Uterus (tissue), 2 donors: ENCODE measurements at regions not wholly inside any gene's neighbourhood (a gene's known extent, or its start where the extent isn't known, plus 50 kb on each side); places are given as distances from the start of the nearest gene placed in this dataset.

Experiments used
- POLR2A ChIP-seq, 2 donors: fragments of 450-650 bp; IDR thresholded peaks; one replicate each; pipeline ENCODE4 v1.6.1; 2016; ENCODE audit warnings: antibody characterized with exemption in 2 of 2, mild to moderate bottlenecking in 1 of 2, moderate library complexity in 1 of 2
- TF ChIP-seq, protein P1 (sequence below), 4 experiments: fragments of 200-600 bp in 2 of 4; fragments of 450-650 bp in 2 of 4; sonication (generic) in 2 of 4; IDR thresholded peaks; one replicate each; pipeline ENCODE4 v1.5.1; 2016 to 2019; ENCODE audit warnings: antibody characterized with exemption in 4 of 4, mild to moderate bottlenecking in 2 of 4, moderate library complexity in 1 of 4

DNA sequence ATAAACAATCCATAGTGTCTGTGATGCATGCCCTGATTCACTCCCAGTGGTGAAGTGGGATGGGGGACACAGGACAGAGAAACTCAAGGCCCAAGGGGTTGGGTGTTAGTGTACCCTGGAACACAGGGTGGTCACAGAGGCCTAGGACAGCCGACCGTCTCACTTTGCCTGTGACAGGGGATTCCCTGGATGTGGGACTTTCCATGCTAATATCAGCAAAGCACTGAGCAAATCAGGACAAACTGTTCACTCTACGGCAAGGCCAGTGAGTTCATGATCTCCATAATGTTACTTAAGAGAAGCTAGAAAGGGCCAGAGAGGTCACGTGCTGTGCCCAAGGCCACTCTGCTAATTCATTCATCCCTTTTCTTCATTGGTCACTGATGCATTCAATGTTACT, 158.7 kb upstream of the RBPJ start:
- TF ChIP-seq, protein P1, sequence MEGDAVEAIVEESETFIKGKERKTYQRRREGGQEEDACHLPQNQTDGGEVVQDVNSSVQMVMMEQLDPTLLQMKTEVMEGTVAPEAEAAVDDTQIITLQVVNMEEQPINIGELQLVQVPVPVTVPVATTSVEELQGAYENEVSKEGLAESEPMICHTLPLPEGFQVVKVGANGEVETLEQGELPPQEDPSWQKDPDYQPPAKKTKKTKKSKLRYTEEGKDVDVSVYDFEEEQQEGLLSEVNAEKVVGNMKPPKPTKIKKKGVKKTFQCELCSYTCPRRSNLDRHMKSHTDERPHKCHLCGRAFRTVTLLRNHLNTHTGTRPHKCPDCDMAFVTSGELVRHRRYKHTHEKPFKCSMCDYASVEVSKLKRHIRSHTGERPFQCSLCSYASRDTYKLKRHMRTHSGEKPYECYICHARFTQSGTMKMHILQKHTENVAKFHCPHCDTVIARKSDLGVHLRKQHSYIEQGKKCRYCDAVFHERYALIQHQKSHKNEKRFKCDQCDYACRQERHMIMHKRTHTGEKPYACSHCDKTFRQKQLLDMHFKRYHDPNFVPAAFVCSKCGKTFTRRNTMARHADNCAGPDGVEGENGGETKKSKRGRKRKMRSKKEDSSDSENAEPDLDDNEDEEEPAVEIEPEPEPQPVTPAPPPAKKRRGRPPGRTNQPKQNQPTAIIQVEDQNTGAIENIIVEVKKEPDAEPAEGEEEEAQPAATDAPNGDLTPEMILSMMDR (IDR thresholded peaks at IDR 0.05): no peak
- no peak for TF ChIP-seq POLR2A (IDR thresholded peaks at IDR 0.05)
